Calu3 (cell line): ENCODE measurements at regions not wholly inside any gene's neighbourhood (a gene's known extent, or its start where the extent isn't known, plus 50 kb on each side); places are given as distances from the start of the nearest gene placed in this dataset.

Experiments used
- BruUV-seq: library from RNA; stranded (reverse); fragments of 400-500 nt; replicated peaks from 2 replicates; lab custom pipeline; 2021; lab: Mats Ljungman, UMichigan
- CTCF ChIA-PET: fragments of 300-600 bp; sonication (Branson Sonifier 250); formaldehyde crosslinking; loops from one replicate; lab custom pipeline; 2022; ENCODE audit warnings: antibody characterized with exemption; lab: Charles Lee
- DNase-seq: peaks from one replicate; pipeline ENCODE4 v3.0.0; 2022
- H3K27ac Mint-ChIP-seq: one replicate; pipeline ENCODE4 v1.8.0; 2022; ENCODE audit warnings: mixed read lengths; ENCODE audit not compliant: unreplicated experiment
- H3K27me3 Mint-ChIP-seq: one replicate; pipeline ENCODE4 v1.8.0; 2022; ENCODE audit warnings: mixed read lengths; ENCODE audit not compliant: unreplicated experiment
- H3K36me3 Mint-ChIP-seq: one replicate; pipeline ENCODE4 v1.8.0; 2022; ENCODE audit warnings: mild to moderate bottlenecking, moderate library complexity, mixed read lengths; ENCODE audit not compliant: insufficient read depth, unreplicated experiment
- H3K4me1 Mint-ChIP-seq: one replicate; pipeline ENCODE4 v1.8.0; 2022; ENCODE audit warnings: mild to moderate bottlenecking, low read depth, mixed read lengths; ENCODE audit not compliant: unreplicated experiment
- H3K4me3 Mint-ChIP-seq: one replicate; pipeline ENCODE4 v1.8.0; 2022; ENCODE audit warnings: mild to moderate bottlenecking, low read depth, moderate library complexity, mixed read lengths; ENCODE audit not compliant: unreplicated experiment
- H3K9me3 Mint-ChIP-seq: one replicate; pipeline ENCODE4 v1.8.0; 2022; ENCODE audit warnings: low read depth, mixed read lengths; ENCODE audit not compliant: unreplicated experiment
- intact Hi-C: fragments of 100-400 bp; cut with micrococcal nuclease; formaldehyde crosslinking; loops from one replicate; pipeline ENCODE4 v1.10.0; 2022; ENCODE audit not compliant: unreplicated experiment
- TF ChIP-seq, protein P1 (sequence below): fragments of 200-600 bp; IDR thresholded peaks from one replicate; pipeline ENCODE4 v1.8.0; 2022; ENCODE audit warnings: antibody characterized with exemption; ENCODE audit not compliant: unreplicated experiment

- CTCF ChIA-PET: no interaction called here
- TF ChIP-seq, protein P1, sequence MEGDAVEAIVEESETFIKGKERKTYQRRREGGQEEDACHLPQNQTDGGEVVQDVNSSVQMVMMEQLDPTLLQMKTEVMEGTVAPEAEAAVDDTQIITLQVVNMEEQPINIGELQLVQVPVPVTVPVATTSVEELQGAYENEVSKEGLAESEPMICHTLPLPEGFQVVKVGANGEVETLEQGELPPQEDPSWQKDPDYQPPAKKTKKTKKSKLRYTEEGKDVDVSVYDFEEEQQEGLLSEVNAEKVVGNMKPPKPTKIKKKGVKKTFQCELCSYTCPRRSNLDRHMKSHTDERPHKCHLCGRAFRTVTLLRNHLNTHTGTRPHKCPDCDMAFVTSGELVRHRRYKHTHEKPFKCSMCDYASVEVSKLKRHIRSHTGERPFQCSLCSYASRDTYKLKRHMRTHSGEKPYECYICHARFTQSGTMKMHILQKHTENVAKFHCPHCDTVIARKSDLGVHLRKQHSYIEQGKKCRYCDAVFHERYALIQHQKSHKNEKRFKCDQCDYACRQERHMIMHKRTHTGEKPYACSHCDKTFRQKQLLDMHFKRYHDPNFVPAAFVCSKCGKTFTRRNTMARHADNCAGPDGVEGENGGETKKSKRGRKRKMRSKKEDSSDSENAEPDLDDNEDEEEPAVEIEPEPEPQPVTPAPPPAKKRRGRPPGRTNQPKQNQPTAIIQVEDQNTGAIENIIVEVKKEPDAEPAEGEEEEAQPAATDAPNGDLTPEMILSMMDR: no peak
- Mint-ChIP-seq H3K4me3 (no peak overlapping the region), H3K36me3 (no peaks in the 10 kb centered on the region), H3K27ac (no peak overlapping the region), H3K9me3 (peaks cover 24% of the 10 kb centered on the region), H3K4me1 (no peaks in the 10 kb centered on the region), H3K27me3 (no peaks in the 10 kb centered on the region)
- BruUV-seq: no TSS peak
- intact Hi-C loops: no loop called here
- no peak for DNase-seq
These were observed 237.0 kb upstream of the TSHZ3 start for GRCh38 chr19:31586282-31586681.

- BruUV-seq: no TSS peak
- CTCF ChIA-PET: no interaction called here
- Mint-ChIP-seq H3K27ac (no peak overlapping the region), H3K27me3 (no peaks in the 10 kb centered on the region), H3K4me3 (no peak overlapping the region), H3K36me3 (no peaks in the 10 kb centered on the region), H3K9me3 (peaks cover 23% of the 10 kb centered on the region), H3K4me1 (no peaks in the 10 kb centered on the region)
- TF ChIP-seq, protein P1: no peak
- intact Hi-C loops: no loop called here
- no peak for DNase-seq
These were observed 239.9 kb upstream of the TSHZ3 start for GRCh38 chr19:31589109-31589508.

GRCh38 chr19:31591258-31591657 lies 242.0 kb upstream of the TSHZ3 start:
- no peak overlapping the region for H3K4me3 Mint-ChIP-seq
- TF ChIP-seq, protein P1: no peak
- no peaks in the 10 kb centered on the region for H3K27me3 Mint-ChIP-seq
- intact Hi-C loops: no loop called here
- BruUV-seq: no TSS peak
- CTCF ChIA-PET: no interaction called here
- H3K4me1 Mint-ChIP-seq: no peaks in the 10 kb centered on the region
- DNase-seq: no peak
- H3K27ac Mint-ChIP-seq: no peak overlapping the region
- H3K9me3 Mint-ChIP-seq: peaks cover 30% of the 10 kb centered on the region
- no peaks in the 10 kb centered on the region for H3K36me3 Mint-ChIP-seq

- TF ChIP-seq, protein P1: no peak
These were observed 243.2 kb upstream of the TSHZ3 start for GRCh38 chr19:31592456-31592855.

More at GRCh38 chr19:31592456-31592855, 243.2 kb upstream of the TSHZ3 start:
- Mint-ChIP-seq H3K36me3 (no peaks in the 10 kb centered on the region), H3K9me3 (peaks cover 24% of the 10 kb centered on the region), H3K27ac (no peak overlapping the region), H3K27me3 (no peaks in the 10 kb centered on the region), H3K4me3 (no peak overlapping the region), H3K4me1 (no peaks in the 10 kb centered on the region)
- intact Hi-C loops: no loop called here
- no peak for DNase-seq
- BruUV-seq: no TSS peak
- CTCF ChIA-PET: no interaction called here
